RWPE2 (cell line): ENCODE measurements at regions not wholly inside any gene's neighbourhood (a gene's known extent, or its start where the extent isn't known, plus 50 kb on each side); places are given as distances from the start of the nearest gene placed in this dataset.

Experiments used
- ATAC-seq: fragments of 200-7000 bp; cut with Tn5 transposase; 3 replicates; pipeline ENCODE4 v1.9.1; 2021; ENCODE audit warnings: low read depth
- DNase-seq: peaks from one replicate; pipeline ENCODE4 v3.0.0-alpha.2; 2020; ENCODE audit warnings: low spot score
- H3K27ac ChIP-seq: fragments of 450-650 bp; 2 replicates; pipeline ENCODE4 v1.5.1; 2017; ENCODE audit warnings: mild to moderate bottlenecking; ENCODE audit not compliant: poor library complexity, severe bottlenecking
- H3K27me3 ChIP-seq: fragments of 250-450 bp; sonication (Bioruptor Pico); 2 replicates; pipeline ENCODE4 v1.5.1; 2021; ENCODE audit warnings: mild to moderate bottlenecking, moderate library complexity; ENCODE audit not compliant: insufficient read depth, poor library complexity, severe bottlenecking
- H3K36me3 ChIP-seq: fragments of 250-450 bp; sonication (Bioruptor Pico); 2 replicates; pipeline ENCODE4 v1.5.1; 2020; ENCODE audit warnings: low read depth, mild to moderate bottlenecking, moderate library complexity
- H3K4me1 ChIP-seq: fragments of 250-450 bp; sonication (Bioruptor Pico); 2 replicates; pipeline ENCODE4 v1.5.1; 2021; ENCODE audit warnings: mild to moderate bottlenecking, moderate library complexity; ENCODE audit not compliant: insufficient read depth, poor library complexity, severe bottlenecking
- H3K4me3 ChIP-seq: fragments of 250-450 bp; sonication (Bioruptor Pico); 2 replicates; pipeline ENCODE4 v1.5.1; 2021; ENCODE audit warnings: mild to moderate bottlenecking, moderate library complexity; ENCODE audit not compliant: severe bottlenecking
- H3K9me3 ChIP-seq: fragments of 250-450 bp; sonication (Bioruptor Pico); 2 replicates; pipeline ENCODE4 v1.5.1; 2021; ENCODE audit warnings: mild to moderate bottlenecking, moderate library complexity; ENCODE audit not compliant: severe bottlenecking
- CTCF ChIP-seq: fragments of 450-650 bp; IDR thresholded peaks from one replicate; pipeline ENCODE4 v1.5.1; 2017; ENCODE audit warnings: mild to moderate bottlenecking, moderate library complexity; ENCODE audit not compliant: poor library complexity, severe bottlenecking

DNA sequence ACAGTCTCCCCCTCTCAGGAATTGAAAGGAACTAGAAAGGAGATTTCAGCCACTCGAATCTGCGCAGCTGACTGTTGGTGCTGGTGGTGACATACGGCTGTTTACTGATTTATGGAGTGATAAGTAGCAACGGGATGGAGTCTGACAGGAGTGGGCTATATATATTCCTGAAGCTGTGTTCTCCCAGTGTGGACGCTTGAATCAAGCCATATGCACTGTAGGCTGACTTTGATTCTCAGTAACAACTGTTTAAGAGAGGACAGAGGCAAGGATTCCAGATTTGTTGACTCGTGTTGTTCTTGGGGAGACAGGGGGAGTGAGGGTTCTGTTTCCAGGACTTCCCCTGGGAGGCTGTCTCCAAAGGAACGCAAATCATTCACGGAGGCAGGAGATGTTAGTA is 260.1 kb upstream of the AUTS2 start:
- no peak for TF ChIP-seq CTCF
- Histone ChIP-seq H3K27me3 (no peaks in the 10 kb centered on the region), H3K36me3 (no peaks in the 10 kb centered on the region), H3K9me3 (no peaks in the 10 kb centered on the region), H3K4me3 (no peak overlapping the region), H3K4me1 (no peaks in the 10 kb centered on the region), H3K27ac (no peak overlapping the region)
- DNase-seq (no peak), ATAC-seq (no peak)

GRCh38 chr7:69341288-69341687 is 257.0 kb upstream of the AUTS2 start:
- Histone ChIP-seq H3K27me3 (no peaks in the 10 kb centered on the region), H3K27ac (no peak overlapping the region), H3K9me3 (no peaks in the 10 kb centered on the region), H3K36me3 (no peaks in the 10 kb centered on the region), H3K4me3 (no peak overlapping the region), H3K4me1 (no peaks in the 10 kb centered on the region)
- ATAC-seq = no peak
- no peak for DNase-seq
- no peak for TF ChIP-seq CTCF

DNA sequence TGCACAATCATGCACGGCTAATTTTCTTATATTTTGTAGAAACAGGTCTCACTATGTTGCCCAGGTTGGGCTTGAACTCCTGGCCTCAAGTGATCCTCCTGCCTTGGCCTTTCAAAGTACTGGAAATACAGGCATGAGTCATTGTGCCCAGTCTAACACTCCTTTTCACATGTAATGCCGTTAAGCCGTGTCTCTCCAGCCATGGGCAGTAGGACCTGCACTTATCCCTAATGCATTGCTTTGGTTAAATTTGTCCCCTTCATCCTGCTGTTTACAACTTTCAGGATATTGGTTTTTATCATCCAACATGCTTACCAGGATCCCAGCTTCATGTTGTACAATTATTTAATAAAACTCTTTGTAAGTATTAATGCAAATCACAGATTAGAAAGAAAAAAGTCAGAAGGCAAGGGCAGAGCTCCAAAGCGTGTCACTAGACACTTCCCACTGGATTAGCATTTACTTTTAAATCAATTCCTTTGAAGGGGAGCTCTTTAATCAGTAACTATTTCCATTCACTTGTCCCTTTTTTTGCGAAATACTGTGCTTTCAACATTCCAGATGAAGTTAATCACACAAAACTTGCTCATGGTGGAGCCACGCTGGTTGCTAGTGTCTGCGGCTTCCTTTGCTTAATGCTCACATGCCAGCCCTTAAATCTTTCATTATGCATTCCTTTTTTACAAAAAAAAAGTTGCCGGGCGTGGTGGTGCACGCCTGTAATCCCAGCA is 256.0 kb upstream of the AUTS2 start:
- H3K27ac ChIP-seq = no peak overlapping the region
- ATAC-seq = no peak

DNA sequence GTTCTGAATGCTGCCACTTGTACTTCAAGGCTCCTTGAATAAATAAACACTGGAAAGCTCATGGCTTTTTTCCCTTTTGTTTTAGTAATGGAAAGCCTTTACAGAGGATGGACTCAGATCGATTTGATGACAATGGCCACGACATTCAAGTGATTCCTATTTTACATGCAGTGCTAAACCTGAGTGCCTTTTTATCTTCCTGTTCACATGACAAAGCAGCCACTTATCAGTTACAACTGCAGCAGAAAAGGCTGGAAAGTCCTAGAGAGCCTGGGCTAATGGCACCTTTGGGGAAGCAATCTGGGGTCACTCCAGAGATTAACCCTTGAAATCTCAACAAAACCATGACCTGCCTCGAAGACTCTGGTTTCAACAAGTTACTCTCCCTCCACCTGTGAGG is 249.0 kb upstream of the AUTS2 start:
- Histone ChIP-seq H3K36me3 (no peaks in the 10 kb centered on the region), H3K27me3 (no peaks in the 10 kb centered on the region), H3K4me3 (no peak overlapping the region), H3K9me3 (no peaks in the 10 kb centered on the region), H3K27ac (no peak overlapping the region), H3K4me1 (no peaks in the 10 kb centered on the region)
- no peak for TF ChIP-seq CTCF
- ATAC-seq (no peak), DNase-seq (no peak)

More for the DNA sequence above, 256.0 kb upstream of the AUTS2 start:
- Histone ChIP-seq H3K9me3 (no peaks in the 10 kb centered on the region), H3K4me3 (no peak overlapping the region), H3K4me1 (no peaks in the 10 kb centered on the region), H3K27me3 (no peaks in the 10 kb centered on the region), H3K36me3 (no peaks in the 10 kb centered on the region)
- no peak for TF ChIP-seq CTCF
- no peak for DNase-seq

DNA sequence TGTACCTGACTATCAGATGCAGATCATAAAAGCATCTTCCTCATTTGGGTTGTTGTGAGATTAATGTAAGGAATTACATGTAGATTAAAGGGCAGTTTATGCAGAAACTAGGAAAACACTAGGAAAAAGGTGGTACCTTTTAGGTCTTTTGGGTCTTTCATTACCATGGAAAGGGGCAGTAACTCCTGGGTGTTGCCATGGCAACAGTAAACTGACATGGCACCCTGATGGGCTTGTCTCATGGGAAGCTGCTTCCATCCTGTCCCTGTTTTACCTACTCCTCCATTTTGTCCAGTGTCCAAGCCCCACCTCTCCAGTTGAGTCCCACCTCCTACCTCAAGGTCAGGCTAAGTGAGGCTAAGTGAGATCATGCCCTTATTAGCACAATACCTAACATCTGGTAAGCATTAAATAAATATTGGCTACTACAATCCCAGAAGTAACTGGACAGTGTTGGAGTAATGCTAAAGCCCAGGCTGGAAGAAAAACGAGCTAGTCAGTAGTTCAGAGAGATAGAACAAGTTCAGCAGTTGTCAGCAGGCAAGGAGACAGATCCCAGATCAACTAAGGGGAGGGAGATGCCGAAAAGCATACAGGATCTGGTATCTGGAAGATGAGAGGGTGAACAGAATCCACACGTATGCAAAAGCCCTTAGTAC is 240.0 kb upstream of the AUTS2 start:
- Histone ChIP-seq H3K27me3 (no peaks in the 10 kb centered on the region), H3K27ac (no peak overlapping the region), H3K4me1 (no peaks in the 10 kb centered on the region), H3K4me3 (no peak overlapping the region), H3K36me3 (no peaks in the 10 kb centered on the region), H3K9me3 (no peaks in the 10 kb centered on the region)
- ATAC-seq (no peak), DNase-seq (no peak)
- no peak for TF ChIP-seq CTCF
